A549 (cell line): ENCODE measurements at regions not wholly inside any gene's neighbourhood (a gene's known extent, or its start where the extent isn't known, plus 50 kb on each side); places are given as distances from the start of the nearest gene placed in this dataset.

Experiments used
- CEBPB ChIP-seq, 2 experiments: fragments of >200 bp in 1 of 2; sonication (Bioruptor Twin) in 1 of 2; formaldehyde crosslinking in 1 of 2; IDR thresholded peaks; 2 replicates each; pipeline ENCODE4 v1.6.1; 2012 to 2016
- POLR2A ChIP-seq: IDR thresholded peaks from 2 replicates; pipeline ENCODE4 v1.6.1; 2012; ENCODE audit warnings: mild to moderate bottlenecking, low read length

- no peak for TF ChIP-seq POLR2A
- TF ChIP-seq CEBPB (IDR thresholded peaks at IDR 0.05): no peak
Measured at GRCh38 chr17:55959756-55960155, 193.5 kb upstream of the ANKFN1 start.
